ENCODE measurements at regions not wholly inside any gene's neighbourhood (a gene's known extent, or its start where the extent isn't known, plus 50 kb on each side); places are given as distances from the start of the nearest gene placed in this dataset.

DNA sequence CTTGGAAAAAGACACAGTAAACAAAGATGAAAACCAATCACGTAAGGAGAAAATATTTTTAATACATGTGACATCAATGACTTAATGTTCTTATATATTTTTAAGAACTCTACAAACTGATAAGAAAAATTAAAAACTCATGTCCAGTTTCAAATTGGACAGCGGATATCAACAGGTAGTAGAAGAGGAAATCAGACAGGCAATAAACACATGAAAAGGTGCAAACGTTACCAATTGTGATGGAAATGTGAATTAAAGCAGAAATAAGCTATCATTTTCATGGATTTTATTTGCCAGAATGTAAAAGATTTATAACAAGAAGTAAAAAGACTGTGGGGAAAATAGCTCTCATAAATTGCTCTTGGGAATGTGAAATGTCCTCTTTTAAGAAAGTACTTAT lies 382.3 kb downstream of the DLEU7 start:
- no peak overlapping the region for H4K8ac ChIP-seq (ENCODE audit: low read depth in 2 of 2, low read length in 2 of 2)
- no peaks in the 10 kb centered on the region for H3K36me3 ChIP-seq (ENCODE audit: control insufficient read depth, insufficient read depth, low read length)
- no peak overlapping the region for H4K5ac ChIP-seq (ENCODE audit: low read depth, low read length)
- POLR2A ChIA-PET (ENCODE audit: unreplicated experiment), result interaction anchor here (0.6 kb wide), 1 partner anchor 131 kb away, joined by 3 read pairs; no protein-coding TSS in a partner anchor
- H4K20me1 ChIP-seq (ENCODE audit: insufficient read depth, low read length), result no peaks in the 10 kb centered on the region
- no CpG with 5 or more reads among the region's 3 CpGs for WGBS, 2 experiments (ENCODE audit: extremely low coverage in 2 of 2, insufficient read length in 1 of 2)
- dilution Hi-C loops (cut with HindIII; ENCODE audit: low sequenced_read_pairs, unreplicated experiment) (no loop called here), intact Hi-C loops (cut with micrococcal nuclease) (no loop called here), in situ Hi-C loops (cut with MboI; ENCODE audit: low sequenced_read_pairs) (no loop called here)
- no peaks in the 10 kb centered on the region for H3K9me3 ChIP-seq (ENCODE audit: control insufficient read depth, insufficient read depth, low read length)
- H3K4me2 ChIP-seq (ENCODE audit: low read depth, low read length), result no peak overlapping the region
- TF ChIP-seq, protein P1, sequence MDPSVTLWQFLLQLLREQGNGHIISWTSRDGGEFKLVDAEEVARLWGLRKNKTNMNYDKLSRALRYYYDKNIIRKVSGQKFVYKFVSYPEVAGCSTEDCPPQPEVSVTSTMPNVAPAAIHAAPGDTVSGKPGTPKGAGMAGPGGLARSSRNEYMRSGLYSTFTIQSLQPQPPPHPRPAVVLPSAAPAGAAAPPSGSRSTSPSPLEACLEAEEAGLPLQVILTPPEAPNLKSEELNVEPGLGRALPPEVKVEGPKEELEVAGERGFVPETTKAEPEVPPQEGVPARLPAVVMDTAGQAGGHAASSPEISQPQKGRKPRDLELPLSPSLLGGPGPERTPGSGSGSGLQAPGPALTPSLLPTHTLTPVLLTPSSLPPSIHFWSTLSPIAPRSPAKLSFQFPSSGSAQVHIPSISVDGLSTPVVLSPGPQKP (IDR thresholded peaks at IDR 0.05; ENCODE audit: borderline replicate concordance, low read depth, low read length), result no peak
- TF ChIP-seq, protein P2, sequence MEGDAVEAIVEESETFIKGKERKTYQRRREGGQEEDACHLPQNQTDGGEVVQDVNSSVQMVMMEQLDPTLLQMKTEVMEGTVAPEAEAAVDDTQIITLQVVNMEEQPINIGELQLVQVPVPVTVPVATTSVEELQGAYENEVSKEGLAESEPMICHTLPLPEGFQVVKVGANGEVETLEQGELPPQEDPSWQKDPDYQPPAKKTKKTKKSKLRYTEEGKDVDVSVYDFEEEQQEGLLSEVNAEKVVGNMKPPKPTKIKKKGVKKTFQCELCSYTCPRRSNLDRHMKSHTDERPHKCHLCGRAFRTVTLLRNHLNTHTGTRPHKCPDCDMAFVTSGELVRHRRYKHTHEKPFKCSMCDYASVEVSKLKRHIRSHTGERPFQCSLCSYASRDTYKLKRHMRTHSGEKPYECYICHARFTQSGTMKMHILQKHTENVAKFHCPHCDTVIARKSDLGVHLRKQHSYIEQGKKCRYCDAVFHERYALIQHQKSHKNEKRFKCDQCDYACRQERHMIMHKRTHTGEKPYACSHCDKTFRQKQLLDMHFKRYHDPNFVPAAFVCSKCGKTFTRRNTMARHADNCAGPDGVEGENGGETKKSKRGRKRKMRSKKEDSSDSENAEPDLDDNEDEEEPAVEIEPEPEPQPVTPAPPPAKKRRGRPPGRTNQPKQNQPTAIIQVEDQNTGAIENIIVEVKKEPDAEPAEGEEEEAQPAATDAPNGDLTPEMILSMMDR (conservative IDR thresholded peaks at IDR 0.05; ENCODE audit: low read depth, low read length), result no peak
- no peak overlapping the region for H3K18ac ChIP-seq (ENCODE audit: low read depth, low read length)
- no TSS peak for BruUV-seq (replicated peaks)
- no peak overlapping the region for H2AK9ac ChIP-seq (replicated peaks; ENCODE audit: low read depth, low read length, poor library complexity)
- no peak overlapping the region for H3K4me3 ChIP-seq (ENCODE audit: insufficient read depth, low read depth, low read length)
- no peak overlapping the region for H3K4ac ChIP-seq (ENCODE audit: low read depth, low read length)
- DNase-seq (no peak), ATAC-seq (ENCODE audit: low read depth) (no peak)
- H2BK120ac ChIP-seq (ENCODE audit: low read depth, low read length), result no peak overlapping the region
- no peak overlapping the region for H3K27ac ChIP-seq (ENCODE audit: insufficient read depth, low read length)
- no peak overlapping the region for H2AK5ac ChIP-seq (ENCODE audit: low read depth, low read length)
- no peak overlapping the region for H3K14ac ChIP-seq (replicated peaks; ENCODE audit: low read depth, low read length)
- no peak overlapping the region for H3K9ac ChIP-seq (ENCODE audit: low read depth, low read length)
- H3K56ac ChIP-seq (ENCODE audit: extremely low read depth, insufficient read depth, low read length), result no peak overlapping the region
- H3K27me3 ChIP-seq (ENCODE audit: control insufficient read depth, insufficient read depth, low read length), result peaks cover 1% of the 10 kb centered on the region; the same call in 1 of the 2 replicates
- no peak overlapping the region for H4K91ac ChIP-seq (ENCODE audit: insufficient read depth, low read depth, low read length)
- CTCF ChIA-PET, result no interaction called here
- H3K9me1 ChIP-seq (ENCODE audit: insufficient read depth, low read length), result no peaks in the 10 kb centered on the region
- no peak overlapping the region for H2BK15ac ChIP-seq (ENCODE audit: low read depth, low read length)
- no peak overlapping the region for H2BK20ac ChIP-seq (ENCODE audit: low read depth, low read length)
- H3K4me1 ChIP-seq (ENCODE audit: control insufficient read depth, insufficient read depth, low read length), result peaks cover 2% of the 10 kb centered on the region; the same call in 1 of the 2 replicates
- H3K79me1 ChIP-seq (ENCODE audit: low read depth in 1 of 2, low read length in 2 of 2), result no peaks in the 10 kb centered on the region
- no peak overlapping the region for H2BK5ac ChIP-seq (ENCODE audit: low read depth, low read length, poor library complexity, severe bottlenecking)
- no peak overlapping the region for H3K23ac ChIP-seq (ENCODE audit: low read depth, low read length)
- no peak overlapping the region for H2AFZ ChIP-seq (replicated peaks; ENCODE audit: low read length, poor library complexity)
